ENCODE measurements at regions not wholly inside any gene's neighbourhood (a gene's known extent, or its start where the extent isn't known, plus 50 kb on each side); places are given as distances from the start of the nearest gene placed in this dataset.

DNA sequence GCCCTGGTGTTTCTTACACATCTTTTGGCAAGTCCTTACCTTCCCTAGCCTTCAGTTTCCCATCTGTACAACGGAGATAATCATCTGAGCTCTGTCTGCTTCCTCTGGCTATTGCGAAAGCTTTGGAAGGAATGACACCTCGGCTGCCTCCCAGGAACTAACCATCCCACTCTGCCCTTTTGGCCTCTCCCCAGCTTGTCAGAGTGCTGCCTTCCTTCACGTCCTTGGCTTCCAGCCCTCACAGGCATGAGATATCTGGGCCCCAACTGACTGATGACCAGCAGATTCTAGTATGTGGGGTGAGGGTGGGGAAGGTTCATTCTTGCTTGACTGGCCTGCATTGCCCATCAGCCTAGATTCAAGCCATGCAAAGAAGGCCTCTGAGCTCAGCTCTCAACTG, 253.1 kb upstream of the FGGY start (continued):
- TF ChIP-seq, protein P1, sequence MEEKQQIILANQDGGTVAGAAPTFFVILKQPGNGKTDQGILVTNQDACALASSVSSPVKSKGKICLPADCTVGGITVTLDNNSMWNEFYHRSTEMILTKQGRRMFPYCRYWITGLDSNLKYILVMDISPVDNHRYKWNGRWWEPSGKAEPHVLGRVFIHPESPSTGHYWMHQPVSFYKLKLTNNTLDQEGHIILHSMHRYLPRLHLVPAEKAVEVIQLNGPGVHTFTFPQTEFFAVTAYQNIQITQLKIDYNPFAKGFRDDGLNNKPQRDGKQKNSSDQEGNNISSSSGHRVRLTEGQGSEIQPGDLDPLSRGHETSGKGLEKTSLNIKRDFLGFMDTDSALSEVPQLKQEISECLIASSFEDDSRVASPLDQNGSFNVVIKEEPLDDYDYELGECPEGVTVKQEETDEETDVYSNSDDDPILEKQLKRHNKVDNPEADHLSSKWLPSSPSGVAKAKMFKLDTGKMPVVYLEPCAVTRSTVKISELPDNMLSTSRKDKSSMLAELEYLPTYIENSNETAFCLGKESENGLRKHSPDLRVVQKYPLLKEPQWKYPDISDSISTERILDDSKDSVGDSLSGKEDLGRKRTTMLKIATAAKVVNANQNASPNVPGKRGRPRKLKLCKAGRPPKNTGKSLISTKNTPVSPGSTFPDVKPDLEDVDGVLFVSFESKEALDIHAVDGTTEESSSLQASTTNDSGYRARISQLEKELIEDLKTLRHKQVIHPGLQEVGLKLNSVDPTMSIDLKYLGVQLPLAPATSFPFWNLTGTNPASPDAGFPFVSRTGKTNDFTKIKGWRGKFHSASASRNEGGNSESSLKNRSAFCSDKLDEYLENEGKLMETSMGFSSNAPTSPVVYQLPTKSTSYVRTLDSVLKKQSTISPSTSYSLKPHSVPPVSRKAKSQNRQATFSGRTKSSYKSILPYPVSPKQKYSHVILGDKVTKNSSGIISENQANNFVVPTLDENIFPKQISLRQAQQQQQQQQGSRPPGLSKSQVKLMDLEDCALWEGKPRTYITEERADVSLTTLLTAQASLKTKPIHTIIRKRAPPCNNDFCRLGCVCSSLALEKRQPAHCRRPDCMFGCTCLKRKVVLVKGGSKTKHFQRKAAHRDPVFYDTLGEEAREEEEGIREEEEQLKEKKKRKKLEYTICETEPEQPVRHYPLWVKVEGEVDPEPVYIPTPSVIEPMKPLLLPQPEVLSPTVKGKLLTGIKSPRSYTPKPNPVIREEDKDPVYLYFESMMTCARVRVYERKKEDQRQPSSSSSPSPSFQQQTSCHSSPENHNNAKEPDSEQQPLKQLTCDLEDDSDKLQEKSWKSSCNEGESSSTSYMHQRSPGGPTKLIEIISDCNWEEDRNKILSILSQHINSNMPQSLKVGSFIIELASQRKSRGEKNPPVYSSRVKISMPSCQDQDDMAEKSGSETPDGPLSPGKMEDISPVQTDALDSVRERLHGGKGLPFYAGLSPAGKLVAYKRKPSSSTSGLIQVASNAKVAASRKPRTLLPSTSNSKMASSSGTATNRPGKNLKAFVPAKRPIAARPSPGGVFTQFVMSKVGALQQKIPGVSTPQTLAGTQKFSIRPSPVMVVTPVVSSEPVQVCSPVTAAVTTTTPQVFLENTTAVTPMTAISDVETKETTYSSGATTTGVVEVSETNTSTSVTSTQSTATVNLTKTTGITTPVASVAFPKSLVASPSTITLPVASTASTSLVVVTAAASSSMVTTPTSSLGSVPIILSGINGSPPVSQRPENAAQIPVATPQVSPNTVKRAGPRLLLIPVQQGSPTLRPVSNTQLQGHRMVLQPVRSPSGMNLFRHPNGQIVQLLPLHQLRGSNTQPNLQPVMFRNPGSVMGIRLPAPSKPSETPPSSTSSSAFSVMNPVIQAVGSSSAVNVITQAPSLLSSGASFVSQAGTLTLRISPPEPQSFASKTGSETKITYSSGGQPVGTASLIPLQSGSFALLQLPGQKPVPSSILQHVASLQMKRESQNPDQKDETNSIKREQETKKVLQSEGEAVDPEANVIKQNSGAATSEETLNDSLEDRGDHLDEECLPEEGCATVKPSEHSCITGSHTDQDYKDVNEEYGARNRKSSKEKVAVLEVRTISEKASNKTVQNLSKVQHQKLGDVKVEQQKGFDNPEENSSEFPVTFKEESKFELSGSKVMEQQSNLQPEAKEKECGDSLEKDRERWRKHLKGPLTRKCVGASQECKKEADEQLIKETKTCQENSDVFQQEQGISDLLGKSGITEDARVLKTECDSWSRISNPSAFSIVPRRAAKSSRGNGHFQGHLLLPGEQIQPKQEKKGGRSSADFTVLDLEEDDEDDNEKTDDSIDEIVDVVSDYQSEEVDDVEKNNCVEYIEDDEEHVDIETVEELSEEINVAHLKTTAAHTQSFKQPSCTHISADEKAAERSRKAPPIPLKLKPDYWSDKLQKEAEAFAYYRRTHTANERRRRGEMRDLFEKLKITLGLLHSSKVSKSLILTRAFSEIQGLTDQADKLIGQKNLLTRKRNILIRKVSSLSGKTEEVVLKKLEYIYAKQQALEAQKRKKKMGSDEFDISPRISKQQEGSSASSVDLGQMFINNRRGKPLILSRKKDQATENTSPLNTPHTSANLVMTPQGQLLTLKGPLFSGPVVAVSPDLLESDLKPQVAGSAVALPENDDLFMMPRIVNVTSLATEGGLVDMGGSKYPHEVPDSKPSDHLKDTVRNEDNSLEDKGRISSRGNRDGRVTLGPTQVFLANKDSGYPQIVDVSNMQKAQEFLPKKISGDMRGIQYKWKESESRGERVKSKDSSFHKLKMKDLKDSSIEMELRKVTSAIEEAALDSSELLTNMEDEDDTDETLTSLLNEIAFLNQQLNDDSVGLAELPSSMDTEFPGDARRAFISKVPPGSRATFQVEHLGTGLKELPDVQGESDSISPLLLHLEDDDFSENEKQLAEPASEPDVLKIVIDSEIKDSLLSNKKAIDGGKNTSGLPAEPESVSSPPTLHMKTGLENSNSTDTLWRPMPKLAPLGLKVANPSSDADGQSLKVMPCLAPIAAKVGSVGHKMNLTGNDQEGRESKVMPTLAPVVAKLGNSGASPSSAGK (IDR thresholded peaks at IDR 0.05): no peak
- peak; percentile 72 for TF ChIP-seq TCF3 (CRISPR knock-in tag; IDR thresholded peaks at IDR 0.05)
- peak; percentile 67 for TF ChIP-seq MEIS2 (IDR thresholded peaks at IDR 0.05; ENCODE audit: partially characterized antibody)
- no peak for TF ChIP-seq BRD4 (IDR thresholded peaks at IDR 0.05)
- peak; percentile 75 for TF ChIP-seq ETV5 (CRISPR knock-in tag; IDR thresholded peaks at IDR 0.05; ENCODE audit: low read depth)
- TF ChIP-seq TOE1 (IDR thresholded peaks at IDR 0.05; ENCODE audit: borderline replicate concordance): peak; percentile 30; the same call in 1 of the 2 replicates
- TF ChIP-seq TOE1 (CRISPR knock-in tag; IDR thresholded peaks at IDR 0.05; ENCODE audit: borderline replicate concordance, low read depth): no peak
- peak; percentile 98 for TF ChIP-seq CEBPB (tag; IDR thresholded peaks at IDR 0.05)
- no peak for TF ChIP-seq ZFPM2 (CRISPR knock-in tag; IDR thresholded peaks at IDR 0.05)
- TF ChIP-seq RNF2 (IDR thresholded peaks at IDR 0.05): no peak
- no peak for TF ChIP-seq BRD9 (IDR thresholded peaks at IDR 0.05; ENCODE audit: low read depth, partially characterized antibody)
- TF ChIP-seq E2F5 (CRISPR knock-in tag; IDR thresholded peaks at IDR 0.05): no peak
- no peak for TF ChIP-seq SIX5 (IDR thresholded peaks at IDR 0.05; ENCODE audit: borderline replicate concordance in 1 of 2, insufficient read depth in 1 of 2, low read depth in 1 of 2, low read length in 2 of 2)
- TF ChIP-seq TEAD1 (CRISPR knock-in tag; IDR thresholded peaks at IDR 0.05): peak in 1 of 2 experiments; percentile 14; a peak in 1 of 4 replicates
- no peak for TF ChIP-seq ZNF780A (CRISPR knock-in tag; IDR thresholded peaks at IDR 0.05)
- no peak for TF ChIP-seq MCM2 (IDR thresholded peaks at IDR 0.05; ENCODE audit: low read depth)
- no peak for TF ChIP-seq POLR2AphosphoS5 (IDR thresholded peaks at IDR 0.05; ENCODE audit: control insufficient read depth, insufficient read depth, low read depth, low read length)
- no peak for TF ChIP-seq PCBP2 (IDR thresholded peaks at IDR 0.05; ENCODE audit: low read depth, low read length, poor library complexity, severe bottlenecking)
- no peak for TF ChIP-seq ZNF12 (CRISPR knock-in tag; IDR thresholded peaks at IDR 0.05)
